HL-60 (cell line): ENCODE measurements at regions not wholly inside any gene's neighbourhood (a gene's known extent, or its start where the extent isn't known, plus 50 kb on each side); places are given as distances from the start of the nearest gene placed in this dataset.

Experiments used
- GABPA ChIP-seq: IDR thresholded peaks from 2 replicates; pipeline ENCODE4 v1.6.1; 2012; ENCODE audit warnings: low read depth
- POLR2AphosphoS5 ChIP-seq: IDR thresholded peaks from 2 replicates; pipeline ENCODE4 v1.6.1; 2012; ENCODE audit warnings: low read depth
- REST ChIP-seq: IDR thresholded peaks from 2 replicates; pipeline ENCODE4 v1.6.1; 2012; ENCODE audit warnings: low read depth; ENCODE audit not compliant: insufficient replicate concordance
- TF ChIP-seq, protein P1 (sequence below): IDR thresholded peaks from one replicate; pipeline ENCODE4 v1.5.1; 2011; ENCODE audit warnings: low read length, control low read depth, inconsistent platforms; ENCODE audit not compliant: insufficient read depth

- TF ChIP-seq, protein P1, sequence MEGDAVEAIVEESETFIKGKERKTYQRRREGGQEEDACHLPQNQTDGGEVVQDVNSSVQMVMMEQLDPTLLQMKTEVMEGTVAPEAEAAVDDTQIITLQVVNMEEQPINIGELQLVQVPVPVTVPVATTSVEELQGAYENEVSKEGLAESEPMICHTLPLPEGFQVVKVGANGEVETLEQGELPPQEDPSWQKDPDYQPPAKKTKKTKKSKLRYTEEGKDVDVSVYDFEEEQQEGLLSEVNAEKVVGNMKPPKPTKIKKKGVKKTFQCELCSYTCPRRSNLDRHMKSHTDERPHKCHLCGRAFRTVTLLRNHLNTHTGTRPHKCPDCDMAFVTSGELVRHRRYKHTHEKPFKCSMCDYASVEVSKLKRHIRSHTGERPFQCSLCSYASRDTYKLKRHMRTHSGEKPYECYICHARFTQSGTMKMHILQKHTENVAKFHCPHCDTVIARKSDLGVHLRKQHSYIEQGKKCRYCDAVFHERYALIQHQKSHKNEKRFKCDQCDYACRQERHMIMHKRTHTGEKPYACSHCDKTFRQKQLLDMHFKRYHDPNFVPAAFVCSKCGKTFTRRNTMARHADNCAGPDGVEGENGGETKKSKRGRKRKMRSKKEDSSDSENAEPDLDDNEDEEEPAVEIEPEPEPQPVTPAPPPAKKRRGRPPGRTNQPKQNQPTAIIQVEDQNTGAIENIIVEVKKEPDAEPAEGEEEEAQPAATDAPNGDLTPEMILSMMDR = no peak
- TF ChIP-seq POLR2AphosphoS5 = no peak
- TF ChIP-seq GABPA = no peak
- TF ChIP-seq REST = no peak
These were observed 78.3 kb upstream of the ALDH1L1 start for GRCh38 chr3:126258670-126259069.
